Endodermal cell (in vitro differentiated cells): ENCODE measurements at regions not wholly inside any gene's neighbourhood (a gene's known extent, or its start where the extent isn't known, plus 50 kb on each side); places are given as distances from the start of the nearest gene placed in this dataset.

Source experiments
- DNase-seq: peaks from one replicate; pipeline ENCODE4 v3.0.0-alpha.2; 2017
- H3K27ac ChIP-seq: 2 replicates; pipeline ENCODE4 v1.5.1; 2013; ENCODE audit warnings: mild to moderate bottlenecking, low read depth, low read length, moderate library complexity
- H3K27me3 ChIP-seq: 2 replicates; pipeline ENCODE4 v1.6.1; 2013; ENCODE audit warnings: mild to moderate bottlenecking, low read length, moderate library complexity; ENCODE audit not compliant: insufficient read depth, control insufficient read depth, poor library complexity, severe bottlenecking
- H3K36me3 ChIP-seq: 2 replicates; pipeline ENCODE4 v1.7.0; 2013; ENCODE audit warnings: mild to moderate bottlenecking, low read length, moderate library complexity; ENCODE audit not compliant: control insufficient read depth, insufficient read depth
- H3K4me1 ChIP-seq: one replicate; pipeline ENCODE4 v1.7.0; 2013; ENCODE audit warnings: low read length; ENCODE audit not compliant: control insufficient read depth, insufficient read depth
- H3K4me3 ChIP-seq: 2 replicates; pipeline ENCODE4 v1.5.1; 2013; ENCODE audit warnings: mild to moderate bottlenecking, low read length, moderate library complexity
- H3K9ac ChIP-seq: 2 replicates; pipeline ENCODE4 v1.6.1; 2013; ENCODE audit warnings: mild to moderate bottlenecking, low read length, moderate library complexity; ENCODE audit not compliant: poor library complexity, severe bottlenecking; ENCODE audit errors: extremely low read depth
- H3K9me3 ChIP-seq: 2 replicates; pipeline ENCODE4 v1.6.1; 2013; ENCODE audit warnings: mild to moderate bottlenecking, low read length, moderate library complexity; ENCODE audit not compliant: control insufficient read depth
- H3K27ac Mint-ChIP-seq: 2 replicates; pipeline ENCODE4 v1.8.0; 2020; ENCODE audit warnings: mixed read lengths
- H3K27me3 Mint-ChIP-seq: 2 replicates; pipeline ENCODE4 v1.8.0; 2021; ENCODE audit warnings: mild to moderate bottlenecking, mixed read lengths; ENCODE audit not compliant: insufficient read depth
- H3K36me3 Mint-ChIP-seq: 2 replicates; pipeline ENCODE4 v1.8.0; 2020; ENCODE audit warnings: low read depth, mixed read lengths
- H3K4me1 Mint-ChIP-seq: 2 replicates; pipeline ENCODE4 v1.8.0; 2020; ENCODE audit warnings: mixed read lengths
- H3K4me3 Mint-ChIP-seq: 2 replicates; pipeline ENCODE4 v1.8.0; 2020; ENCODE audit warnings: mild to moderate bottlenecking, moderate library complexity, mixed read lengths
- H3K9me3 Mint-ChIP-seq: 2 replicates; pipeline ENCODE4 v1.8.0; 2020; ENCODE audit warnings: mild to moderate bottlenecking, mixed read lengths
- WGBS, 2 experiments: methylation state at CpG; one replicate each; pipeline versions ENCODE4 v1.1.5 to v1.1.7; 2013; ENCODE audit warnings: missing lambda C conversion rate in 2 of 2, mixed read lengths in 1 of 2; ENCODE audit not compliant: insufficient coverage in 1 of 2, insufficient read length in 1 of 2; 5-methylcytosine and 5-hydroxymethylcytosine counted together
- TF ChIP-seq, protein P1 (sequence below): fragments of 200-600 bp; sonication (generic); conservative IDR thresholded peaks from 2 replicates; pipeline ENCODE4 v1.5.0; 2021; ENCODE audit warnings: antibody characterized with exemption, mild to moderate bottlenecking

DNA sequence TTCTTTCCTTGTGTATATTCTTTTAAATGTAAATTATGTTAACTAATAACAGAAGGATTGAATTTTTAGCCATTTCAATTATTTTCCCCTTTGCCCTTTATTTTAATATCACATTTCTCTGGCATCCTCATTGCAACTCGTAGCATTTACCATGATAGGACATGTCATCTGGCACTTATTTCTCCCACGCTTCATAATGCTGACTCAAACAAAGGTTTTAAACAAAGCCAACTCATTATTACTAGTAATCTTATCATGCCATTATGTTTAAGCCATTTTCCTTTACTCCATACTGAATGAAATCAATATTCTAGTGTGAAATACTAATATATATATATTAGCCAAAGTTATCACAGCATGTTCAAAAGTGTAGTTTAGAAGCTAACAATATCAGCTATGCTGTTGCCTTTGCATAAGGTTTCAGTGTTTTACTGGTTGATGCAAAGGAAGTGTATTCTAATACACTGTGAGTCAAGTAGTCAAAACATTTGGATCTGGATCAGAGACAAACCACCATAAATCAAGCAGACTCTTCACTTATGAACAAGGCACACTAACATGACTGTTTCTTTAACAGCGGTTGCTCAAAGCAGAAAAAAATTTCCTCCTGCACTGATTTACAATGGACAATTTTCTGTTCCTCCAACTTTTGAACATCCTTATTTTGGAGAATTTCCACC, 281.6 kb downstream of the SLC7A11 start:
- Mint-ChIP-seq H3K9me3 (no peaks in the 10 kb centered on the region), H3K4me1 (no peaks in the 10 kb centered on the region), H3K36me3 (no peaks in the 10 kb centered on the region), H3K4me3 (no peak overlapping the region), H3K27me3 (no peaks in the 10 kb centered on the region), H3K27ac (no peak overlapping the region)
- Histone ChIP-seq H3K27ac (no peak overlapping the region), H3K4me3 (no peak overlapping the region), H3K27me3 (no peaks in the 10 kb centered on the region), H3K36me3 (no peaks in the 10 kb centered on the region), H3K9ac (no peak overlapping the region), H3K9me3 (no peaks in the 10 kb centered on the region), H3K4me1 (no peaks in the 10 kb centered on the region)
- TF ChIP-seq, protein P1, sequence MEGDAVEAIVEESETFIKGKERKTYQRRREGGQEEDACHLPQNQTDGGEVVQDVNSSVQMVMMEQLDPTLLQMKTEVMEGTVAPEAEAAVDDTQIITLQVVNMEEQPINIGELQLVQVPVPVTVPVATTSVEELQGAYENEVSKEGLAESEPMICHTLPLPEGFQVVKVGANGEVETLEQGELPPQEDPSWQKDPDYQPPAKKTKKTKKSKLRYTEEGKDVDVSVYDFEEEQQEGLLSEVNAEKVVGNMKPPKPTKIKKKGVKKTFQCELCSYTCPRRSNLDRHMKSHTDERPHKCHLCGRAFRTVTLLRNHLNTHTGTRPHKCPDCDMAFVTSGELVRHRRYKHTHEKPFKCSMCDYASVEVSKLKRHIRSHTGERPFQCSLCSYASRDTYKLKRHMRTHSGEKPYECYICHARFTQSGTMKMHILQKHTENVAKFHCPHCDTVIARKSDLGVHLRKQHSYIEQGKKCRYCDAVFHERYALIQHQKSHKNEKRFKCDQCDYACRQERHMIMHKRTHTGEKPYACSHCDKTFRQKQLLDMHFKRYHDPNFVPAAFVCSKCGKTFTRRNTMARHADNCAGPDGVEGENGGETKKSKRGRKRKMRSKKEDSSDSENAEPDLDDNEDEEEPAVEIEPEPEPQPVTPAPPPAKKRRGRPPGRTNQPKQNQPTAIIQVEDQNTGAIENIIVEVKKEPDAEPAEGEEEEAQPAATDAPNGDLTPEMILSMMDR: no peak
- no peak for DNase-seq
- WGBS, 2 experiments: 82 to 91% methylated on average over 2 to 3 of the region's 3 CpGs

DNA sequence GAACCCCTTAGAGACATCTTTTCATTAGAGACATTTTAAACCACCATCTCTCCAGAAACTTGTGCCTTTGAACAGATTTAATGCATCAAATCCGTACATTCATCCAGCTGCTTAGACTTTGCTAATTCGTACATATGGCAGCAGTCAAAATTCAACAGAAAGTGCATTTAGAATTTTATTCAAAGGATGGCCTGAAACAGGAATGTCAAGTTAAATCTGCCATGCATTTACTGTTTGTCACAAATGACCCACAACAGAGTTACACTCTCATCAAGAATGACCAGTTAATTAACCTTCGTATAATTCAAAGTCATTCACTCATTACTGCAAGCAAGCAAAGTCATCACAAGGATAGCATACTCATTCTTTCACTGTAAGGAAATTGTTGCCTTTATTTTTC, 284.3 kb downstream of the SLC7A11 start:
- Histone ChIP-seq H3K4me3 (no peak overlapping the region), H3K4me1 (no peaks in the 10 kb centered on the region), H3K36me3 (no peaks in the 10 kb centered on the region), H3K9ac (no peak overlapping the region), H3K27ac (no peak overlapping the region), H3K27me3 (no peaks in the 10 kb centered on the region), H3K9me3 (no peaks in the 10 kb centered on the region)
- no peak for DNase-seq
- 95 to 100% methylated on average over 2 to 3 of the region's 3 CpGs for WGBS, 2 experiments
- Mint-ChIP-seq H3K36me3 (no peaks in the 10 kb centered on the region), H3K4me1 (no peaks in the 10 kb centered on the region), H3K9me3 (no peaks in the 10 kb centered on the region), H3K27ac (no peak overlapping the region), H3K4me3 (no peak overlapping the region), H3K27me3 (no peaks in the 10 kb centered on the region)
- TF ChIP-seq, protein P1: no peak

DNA sequence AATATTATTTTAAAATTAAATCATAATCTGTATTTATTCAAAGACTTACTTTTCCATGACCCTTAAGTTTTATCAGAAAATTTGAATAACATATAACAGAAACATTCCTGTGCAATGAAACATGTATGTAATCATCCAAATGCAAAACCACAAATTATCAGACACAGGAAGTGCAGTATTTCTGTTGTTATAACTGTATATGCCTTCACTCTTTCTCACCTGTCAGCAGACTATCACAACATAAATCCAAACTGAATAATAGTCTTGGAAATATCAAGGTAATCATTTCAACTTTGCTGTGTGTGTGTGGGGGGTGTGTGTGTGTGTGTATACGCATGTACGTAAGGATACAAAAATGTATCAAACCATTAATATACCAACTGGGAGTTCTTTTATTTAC, 285.9 kb downstream of the SLC7A11 start:
- WGBS, 2 experiments: no CpG with 5 or more reads among the region's 2 CpGs
- Histone ChIP-seq H3K27ac (no peak overlapping the region), H3K4me3 (no peak overlapping the region), H3K36me3 (no peaks in the 10 kb centered on the region), H3K9me3 (no peaks in the 10 kb centered on the region), H3K4me1 (no peaks in the 10 kb centered on the region), H3K27me3 (no peaks in the 10 kb centered on the region), H3K9ac (no peak overlapping the region)
- Mint-ChIP-seq H3K36me3 (no peaks in the 10 kb centered on the region), H3K27me3 (no peaks in the 10 kb centered on the region), H3K4me3 (no peak overlapping the region), H3K4me1 (no peaks in the 10 kb centered on the region), H3K9me3 (no peaks in the 10 kb centered on the region), H3K27ac (no peak overlapping the region)
- DNase-seq: no peak
- TF ChIP-seq, protein P1: no peak
